Keratinocyte (primary cell): ENCODE measurements at regions not wholly inside any gene's neighbourhood (a gene's known extent, or its start where the extent isn't known, plus 50 kb on each side); places are given as distances from the start of the nearest gene placed in this dataset.

Source experiments
- DNase-seq: peaks from one replicate; pipeline ENCODE4 v3.0.0-alpha.2; 2011; ENCODE audit warnings: low read depth, missing footprints, low spot score
- FAIRE-seq: peaks from 2 replicates; lab custom pipeline; 2011; peaks lifted over from hg19 to GRCh38; lab: Jason Lieb, UNC
- H2AFZ ChIP-seq: 2 replicates; pipeline ENCODE4 v1.6.0; 2012; ENCODE audit warnings: low read length, control low read depth, inconsistent platforms; ENCODE audit not compliant: control insufficient read depth
- H3K27ac ChIP-seq: 2 replicates; pipeline ENCODE4 v1.5.1; 2011; ENCODE audit warnings: low read length; ENCODE audit not compliant: control insufficient read depth, insufficient read depth
- H3K27me3 ChIP-seq: 3 replicates; pipeline ENCODE4 v1.6.0; 2011; ENCODE audit warnings: low read length; ENCODE audit not compliant: control insufficient read depth, insufficient read depth; ENCODE audit errors: extremely low read depth
- H3K36me3 ChIP-seq, 2 experiments: 2 replicates in 1 of 2; 3 replicates in 1 of 2; pipeline ENCODE4 v1.5.1; 2011; ENCODE audit warnings: low read length in 2 of 2, mild to moderate bottlenecking in 1 of 2; ENCODE audit not compliant: control insufficient read depth in 2 of 2, insufficient read depth in 2 of 2; ENCODE audit errors: extremely low read depth in 1 of 2
- H3K4me1 ChIP-seq: 3 replicates; pipeline ENCODE4 v1.5.1; 2011; ENCODE audit warnings: low read length; ENCODE audit not compliant: control insufficient read depth, insufficient read depth; ENCODE audit errors: extremely low read depth
- H3K4me2 ChIP-seq: 3 replicates; pipeline ENCODE4 v1.6.0; 2011; ENCODE audit warnings: low read depth, low read length; ENCODE audit not compliant: control insufficient read depth, insufficient read depth; ENCODE audit errors: extremely low read depth
- H3K4me3 ChIP-seq, 3 experiments: fragments of 200-600 bp in 1 of 3; sonication (generic) in 1 of 3; 2 replicates in 2 of 3; 3 replicates in 1 of 3; pipeline ENCODE4 v1.5.1; 2011 to 2016; ENCODE audit warnings: low read length in 3 of 3, mild to moderate bottlenecking in 3 of 3, control low read depth in 2 of 3, inconsistent platforms in 1 of 3, low read depth in 1 of 3, mixed read lengths in 1 of 3, mixed run types in 1 of 3, moderate library complexity in 1 of 3; ENCODE audit not compliant: control insufficient read depth in 2 of 3, insufficient read depth in 2 of 3; ENCODE audit errors: extremely low read depth in 1 of 3
- H3K79me2 ChIP-seq: 2 replicates; pipeline ENCODE4 v1.6.0; 2012; ENCODE audit warnings: low read length; ENCODE audit not compliant: control insufficient read depth, insufficient read depth
- H3K9ac ChIP-seq: 3 replicates; pipeline ENCODE4 v1.6.0; 2011; ENCODE audit warnings: low read length; ENCODE audit not compliant: control insufficient read depth, insufficient read depth; ENCODE audit errors: extremely low read depth
- H3K9me1 ChIP-seq: 3 replicates; pipeline ENCODE4 v1.6.0; 2011; ENCODE audit warnings: low read length; ENCODE audit not compliant: control insufficient read depth, insufficient read depth; ENCODE audit errors: extremely low read depth
- H3K9me3 ChIP-seq: 2 replicates; pipeline ENCODE4 v1.5.1; 2012; ENCODE audit warnings: low read depth, low read length; ENCODE audit not compliant: control insufficient read depth
- H4K20me1 ChIP-seq: 3 replicates; pipeline ENCODE4 v1.6.0; 2011; ENCODE audit warnings: low read length; ENCODE audit not compliant: control insufficient read depth, insufficient read depth; ENCODE audit errors: extremely low read depth
- EZH2 ChIP-seq: IDR thresholded peaks from one replicate; pipeline ENCODE4 v1.6.1; 2012; ENCODE audit warnings: inconsistent platforms, mild to moderate bottlenecking, low read length, moderate library complexity
- dilution Hi-C: fragments of 300-500 bp; cut with MboI; formaldehyde crosslinking; loops from one replicate; pipeline ENCODE4 v1.7.0; 2020; ENCODE audit warnings: low sequenced_read_pairs; ENCODE audit not compliant: extremely low pct_ligation_motif_present
- TF ChIP-seq, protein P1 (sequence below), 3 experiments: IDR thresholded peaks in 1 of 3; conservative IDR thresholded peaks in 1 of 3; optimal IDR thresholded peaks in 1 of 3; 2 replicates in 2 of 3; 3 replicates in 1 of 3; pipeline versions ENCODE3 to v1.5.1; 2011; ENCODE audit warnings: low read length in 3 of 3, mild to moderate bottlenecking in 3 of 3, moderate library complexity in 2 of 3, control low read depth in 1 of 3, inconsistent platforms in 1 of 3; ENCODE audit not compliant: insufficient read depth in 2 of 3; ENCODE audit errors: extremely low read depth in 1 of 3

- Histone ChIP-seq H4K20me1 (no peaks in the 10 kb centered on the region), H3K9ac (no peak overlapping the region), H3K9me1 (no peaks in the 10 kb centered on the region), H3K4me3 (no peak overlapping the region), H3K4me1 (no peaks in the 10 kb centered on the region), H3K79me2 (no peaks in the 10 kb centered on the region), H3K36me3 (no peaks in the 10 kb centered on the region), H3K9me3 (no peaks in the 10 kb centered on the region), H3K4me2 (no peak overlapping the region), H3K27me3 (no peaks in the 10 kb centered on the region), H2AFZ (no peak overlapping the region), H3K27ac (no peak overlapping the region)
- FAIRE-seq: no peak
- dilution Hi-C loops: no loop called here
- TF ChIP-seq EZH2: no peak
- TF ChIP-seq, protein P1, sequence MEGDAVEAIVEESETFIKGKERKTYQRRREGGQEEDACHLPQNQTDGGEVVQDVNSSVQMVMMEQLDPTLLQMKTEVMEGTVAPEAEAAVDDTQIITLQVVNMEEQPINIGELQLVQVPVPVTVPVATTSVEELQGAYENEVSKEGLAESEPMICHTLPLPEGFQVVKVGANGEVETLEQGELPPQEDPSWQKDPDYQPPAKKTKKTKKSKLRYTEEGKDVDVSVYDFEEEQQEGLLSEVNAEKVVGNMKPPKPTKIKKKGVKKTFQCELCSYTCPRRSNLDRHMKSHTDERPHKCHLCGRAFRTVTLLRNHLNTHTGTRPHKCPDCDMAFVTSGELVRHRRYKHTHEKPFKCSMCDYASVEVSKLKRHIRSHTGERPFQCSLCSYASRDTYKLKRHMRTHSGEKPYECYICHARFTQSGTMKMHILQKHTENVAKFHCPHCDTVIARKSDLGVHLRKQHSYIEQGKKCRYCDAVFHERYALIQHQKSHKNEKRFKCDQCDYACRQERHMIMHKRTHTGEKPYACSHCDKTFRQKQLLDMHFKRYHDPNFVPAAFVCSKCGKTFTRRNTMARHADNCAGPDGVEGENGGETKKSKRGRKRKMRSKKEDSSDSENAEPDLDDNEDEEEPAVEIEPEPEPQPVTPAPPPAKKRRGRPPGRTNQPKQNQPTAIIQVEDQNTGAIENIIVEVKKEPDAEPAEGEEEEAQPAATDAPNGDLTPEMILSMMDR (optimal IDR thresholded peaks at IDR 0.05 in 1 of 3, IDR thresholded peaks at IDR 0.05 in 1 of 3, conservative IDR thresholded peaks at IDR 0.05 in 1 of 3; ENCODE audit: extremely low read depth in 1 of 3, insufficient read depth in 2 of 3, low read length in 3 of 3): no peak
- DNase-seq: no peak
Measured at GRCh38 chr6:168903613-168904345, 349.9 kb downstream of the THBS2 start.

GRCh38 chr6:168902075-168902474 is 351.6 kb downstream of the THBS2 start:
- dilution Hi-C loops: no loop called here
- no peak overlapping the region for H3K4me2 ChIP-seq
- no peaks in the 10 kb centered on the region for H3K9me1 ChIP-seq
- no peaks in the 10 kb centered on the region for H4K20me1 ChIP-seq
- no peaks in the 10 kb centered on the region for H3K4me1 ChIP-seq
- H3K27me3 ChIP-seq: no peaks in the 10 kb centered on the region
- H3K9me3 ChIP-seq: no peaks in the 10 kb centered on the region
- no peak for DNase-seq
- H3K27ac ChIP-seq: no peak overlapping the region
- FAIRE-seq: no peak
- H3K36me3 ChIP-seq: no peaks in the 10 kb centered on the region
- TF ChIP-seq, protein P1 (optimal IDR thresholded peaks at IDR 0.05 in 1 of 3, IDR thresholded peaks at IDR 0.05 in 1 of 3, conservative IDR thresholded peaks at IDR 0.05 in 1 of 3; ENCODE audit: extremely low read depth in 1 of 3, insufficient read depth in 2 of 3, low read length in 3 of 3): no peak
- TF ChIP-seq EZH2: no peak
- no peaks in the 10 kb centered on the region for H3K79me2 ChIP-seq
- H2AFZ ChIP-seq: no peak overlapping the region
- no peak overlapping the region for H3K4me3 ChIP-seq
- no peak overlapping the region for H3K9ac ChIP-seq
